WI38 (cell line): ENCODE measurements at regions not wholly inside any gene's neighbourhood (a gene's known extent, or its start where the extent isn't known, plus 50 kb on each side); places are given as distances from the start of the nearest gene placed in this dataset.

Experiments used
- H3K4me3 ChIP-seq: 2 replicates; pipeline ENCODE4 v1.5.1; 2011; ENCODE audit warnings: low read depth, mild to moderate bottlenecking, control low read depth, low read length
- TF ChIP-seq, protein P1 (sequence below): IDR thresholded peaks from 2 replicates; pipeline ENCODE4 v1.5.1; 2012; ENCODE audit warnings: low read depth, mild to moderate bottlenecking, control low read depth, low read length

DNA sequence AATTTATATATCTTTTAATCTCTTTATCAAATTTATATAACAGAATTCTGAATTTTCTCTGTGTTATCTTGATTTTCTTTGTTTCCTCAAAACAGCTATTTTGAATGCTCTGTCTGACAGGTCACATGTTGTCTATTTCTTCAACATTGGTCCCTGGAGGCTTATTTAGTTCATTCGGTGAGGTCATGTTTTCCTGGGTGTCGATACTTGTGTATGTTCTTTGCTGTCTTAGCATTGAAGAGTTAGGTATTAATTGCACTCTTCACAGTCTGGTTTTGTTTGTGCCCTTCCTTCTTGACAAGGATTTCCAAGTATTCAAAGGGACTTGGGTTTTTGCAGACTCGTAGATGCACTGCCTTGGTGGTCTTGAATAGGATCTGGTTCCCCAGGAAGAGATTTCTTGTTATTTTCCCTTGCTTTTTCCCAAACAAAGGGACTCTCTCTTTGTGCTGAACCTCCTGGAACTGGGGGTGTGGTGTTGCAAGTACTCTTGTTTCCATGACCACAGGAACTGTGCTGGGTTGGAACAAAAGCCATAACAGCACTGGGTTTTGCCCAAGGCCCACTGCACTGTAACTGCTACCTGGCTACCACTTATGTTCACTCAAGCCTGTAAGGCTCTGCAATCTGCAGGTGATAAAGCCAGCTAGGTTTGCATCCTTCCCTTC is 1483.0 kb downstream of the CDH8 start:
- TF ChIP-seq, protein P1, sequence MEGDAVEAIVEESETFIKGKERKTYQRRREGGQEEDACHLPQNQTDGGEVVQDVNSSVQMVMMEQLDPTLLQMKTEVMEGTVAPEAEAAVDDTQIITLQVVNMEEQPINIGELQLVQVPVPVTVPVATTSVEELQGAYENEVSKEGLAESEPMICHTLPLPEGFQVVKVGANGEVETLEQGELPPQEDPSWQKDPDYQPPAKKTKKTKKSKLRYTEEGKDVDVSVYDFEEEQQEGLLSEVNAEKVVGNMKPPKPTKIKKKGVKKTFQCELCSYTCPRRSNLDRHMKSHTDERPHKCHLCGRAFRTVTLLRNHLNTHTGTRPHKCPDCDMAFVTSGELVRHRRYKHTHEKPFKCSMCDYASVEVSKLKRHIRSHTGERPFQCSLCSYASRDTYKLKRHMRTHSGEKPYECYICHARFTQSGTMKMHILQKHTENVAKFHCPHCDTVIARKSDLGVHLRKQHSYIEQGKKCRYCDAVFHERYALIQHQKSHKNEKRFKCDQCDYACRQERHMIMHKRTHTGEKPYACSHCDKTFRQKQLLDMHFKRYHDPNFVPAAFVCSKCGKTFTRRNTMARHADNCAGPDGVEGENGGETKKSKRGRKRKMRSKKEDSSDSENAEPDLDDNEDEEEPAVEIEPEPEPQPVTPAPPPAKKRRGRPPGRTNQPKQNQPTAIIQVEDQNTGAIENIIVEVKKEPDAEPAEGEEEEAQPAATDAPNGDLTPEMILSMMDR, result no peak

DNA sequence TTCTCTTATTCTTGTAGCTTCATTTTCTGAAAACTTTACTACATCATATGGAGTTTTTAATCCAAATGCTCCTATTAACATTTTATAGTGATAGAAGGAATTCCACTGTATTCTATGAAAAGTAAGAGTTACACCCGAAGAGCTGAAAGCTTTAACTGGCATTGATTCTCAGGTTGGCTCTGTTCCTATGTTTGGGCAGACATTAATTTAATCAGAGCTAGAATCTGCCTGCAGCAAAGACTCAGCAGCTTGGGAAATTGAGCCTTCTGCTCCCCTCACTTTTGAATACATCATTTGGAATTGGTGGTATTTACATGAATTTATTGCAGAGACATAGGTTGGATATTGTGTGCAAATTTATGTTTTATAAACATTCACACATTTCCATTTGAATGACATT is 1494.7 kb downstream of the CDH8 start:
- TF ChIP-seq, protein P1, result no peak

More for the DNA sequence above, 1483.0 kb downstream of the CDH8 start:
- H3K4me3 ChIP-seq, result no peak overlapping the region

DNA sequence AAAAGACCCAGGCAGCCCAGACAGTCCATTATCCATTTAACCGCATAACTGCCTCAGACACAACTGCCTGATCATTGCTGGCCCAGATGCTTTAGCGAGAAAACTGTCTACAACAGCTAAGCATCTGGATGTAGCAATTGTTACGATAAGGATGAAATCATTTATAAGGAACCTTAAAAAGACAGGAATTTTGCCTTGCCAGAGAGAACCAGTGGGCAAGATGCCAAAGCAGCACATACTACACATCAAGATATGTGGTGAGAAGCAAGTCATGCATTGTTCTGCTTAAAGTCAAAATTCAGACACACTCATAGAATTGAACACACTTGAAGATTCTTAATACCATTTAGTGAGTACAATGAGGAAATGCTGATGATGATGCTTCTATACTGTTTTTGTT is 1525.3 kb downstream of the CDH8 start:
- H3K4me3 ChIP-seq, result no peak overlapping the region
- TF ChIP-seq, protein P1, result no peak

More for the DNA sequence above, 1494.7 kb downstream of the CDH8 start:
- no peak overlapping the region for H3K4me3 ChIP-seq

DNA sequence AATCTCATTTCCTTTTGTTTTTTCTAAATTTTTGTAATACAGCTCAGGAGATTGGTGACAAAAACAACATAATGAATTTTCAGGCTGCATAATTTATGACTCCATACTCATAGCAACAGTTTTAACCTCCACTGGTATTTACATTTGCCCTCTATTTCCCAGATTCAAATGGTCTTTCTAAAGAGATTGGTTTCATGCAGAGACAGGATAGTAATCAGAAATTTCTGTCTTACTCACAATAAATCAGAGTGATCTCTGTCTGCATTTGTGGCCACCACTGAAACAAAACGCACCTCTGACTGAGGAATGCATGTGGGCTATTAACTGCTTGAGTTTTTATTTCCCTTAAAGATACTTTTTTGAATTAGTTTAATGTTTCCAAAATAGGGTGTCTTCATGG is 1526.0 kb downstream of the CDH8 start:
- no peak overlapping the region for H3K4me3 ChIP-seq
- TF ChIP-seq, protein P1, result no peak

DNA sequence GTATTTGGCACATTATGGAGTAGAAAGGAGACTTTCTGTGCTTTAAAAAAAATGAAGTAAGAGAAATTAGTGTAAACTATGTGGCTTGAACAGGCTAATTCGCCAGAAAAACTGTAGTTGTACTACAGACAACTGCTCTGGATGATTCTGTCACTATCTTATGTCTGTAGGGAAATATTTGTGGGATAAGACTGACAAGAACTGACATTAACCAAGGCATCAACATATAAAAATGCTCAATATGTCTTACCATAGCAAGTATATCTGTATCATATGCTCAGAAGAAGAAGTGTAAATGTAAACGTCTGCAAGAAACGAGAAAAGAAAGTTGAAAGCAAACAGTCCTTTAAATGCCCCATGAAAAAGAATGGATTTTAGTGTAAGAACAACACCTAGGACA is 1545.0 kb downstream of the CDH8 start:
- TF ChIP-seq, protein P1, result no peak
- no peak overlapping the region for H3K4me3 ChIP-seq

DNA sequence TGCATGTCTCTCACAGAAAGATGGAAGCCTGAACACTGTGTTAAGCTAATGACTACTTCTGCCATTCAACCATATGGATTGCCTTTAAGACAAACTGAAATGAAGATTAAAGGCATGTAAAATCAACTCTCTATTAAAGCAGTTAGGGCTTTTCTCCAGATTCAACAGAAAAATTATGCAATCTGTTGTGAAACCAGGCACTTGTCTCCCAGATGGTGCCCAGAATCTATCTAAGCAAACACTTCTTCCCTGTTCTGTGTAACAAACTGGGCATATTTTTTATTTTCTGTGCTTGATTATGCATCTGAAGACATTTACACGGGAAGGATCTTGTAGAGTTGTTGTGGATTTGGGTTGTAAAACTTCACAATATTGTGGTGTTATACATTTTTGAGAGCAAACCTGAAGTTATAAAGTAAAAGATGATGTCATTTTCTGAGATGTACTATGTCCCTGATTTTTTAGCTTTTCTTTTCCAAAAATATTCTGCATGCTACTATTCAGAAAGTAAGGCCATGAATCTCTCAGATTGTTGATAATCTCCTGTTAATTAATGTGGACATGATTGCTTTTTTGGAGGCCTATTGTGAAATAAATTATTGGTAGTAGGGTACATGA is 1550.3 kb downstream of the CDH8 start:
- no peak overlapping the region for H3K4me3 ChIP-seq
- TF ChIP-seq, protein P1, result no peak

DNA sequence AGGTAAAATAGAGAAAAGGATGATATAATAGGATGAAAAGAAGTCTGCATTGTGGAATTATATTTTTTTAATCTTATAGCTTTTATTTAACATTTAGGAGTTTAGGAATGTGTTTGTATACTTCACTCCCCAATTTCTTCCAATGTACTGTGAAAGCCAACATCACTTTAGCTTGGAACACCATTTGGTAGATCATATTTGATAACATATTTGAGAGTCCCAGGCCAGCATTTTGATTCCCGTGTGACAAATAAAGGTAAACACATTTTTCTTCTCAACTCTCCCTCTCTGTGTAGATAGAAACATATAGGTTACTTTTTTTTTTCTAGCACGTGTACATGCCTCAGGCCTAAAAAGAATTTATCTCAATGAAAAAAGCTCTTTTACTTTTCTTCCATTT is 1551.3 kb downstream of the CDH8 start:
- TF ChIP-seq, protein P1, result no peak
- no peak overlapping the region for H3K4me3 ChIP-seq
